Lower lobe of right lung (tissue), 2 donors: ENCODE measurements at regions not wholly inside any gene's neighbourhood (a gene's known extent, or its start where the extent isn't known, plus 50 kb on each side); places are given as distances from the start of the nearest gene placed in this dataset.

Experiments
- ATAC-seq, 2 donors: fragments of 200-7000 bp; cut with Tn5 transposase; one replicate each; pipeline ENCODE4 v1.9.1; 2020 to 2022; ENCODE audit warnings: mild to moderate bottlenecking in 2 of 2, moderate library complexity in 2 of 2
- DNase-seq: peaks from one replicate; pipeline ENCODE4 v3.0.0-alpha.2; 2020
- H3K27ac ChIP-seq: fragments of 200-600 bp; one replicate; pipeline ENCODE4 v1.8.0; 2022
- H3K27me3 ChIP-seq: fragments of 200-600 bp; one replicate; pipeline ENCODE4 v1.8.0; 2022; ENCODE audit warnings: low read depth
- H3K36me3 ChIP-seq: fragments of 200-600 bp; one replicate; pipeline ENCODE4 v1.8.0; 2022; ENCODE audit warnings: mild to moderate bottlenecking
- H3K4me1 ChIP-seq: fragments of 200-600 bp; one replicate; pipeline ENCODE4 v1.8.0; 2022
- H3K4me3 ChIP-seq: fragments of 200-600 bp; one replicate; pipeline ENCODE4 v1.8.0; 2022; ENCODE audit warnings: mild to moderate bottlenecking
- H3K9me3 ChIP-seq: fragments of 200-600 bp; one replicate; pipeline ENCODE4 v1.8.0; 2022
- CTCF ChIP-seq: fragments of 200-600 bp; IDR thresholded peaks from one replicate; pipeline ENCODE4 v1.8.0; 2022; ENCODE audit warnings: antibody characterized with exemption, mild to moderate bottlenecking
- intact Hi-C: fragments of 100-400 bp; cut with DNase I; formaldehyde crosslinking; loops from one replicate; pipeline ENCODE4 v1.11.0; 2022
- donor health status: DM: no; HTN: yes; CAD: no; lungs with severe emphysema.

GRCh38 chr15:54987881-54988280 is 208.9 kb downstream of the RSL24D1 start:
- no peak for ATAC-seq
- H3K36me3 ChIP-seq: no peaks in the 10 kb centered on the region
- no peaks in the 10 kb centered on the region for H3K27me3 ChIP-seq
- H3K27ac ChIP-seq: no peak overlapping the region
- H3K4me1 ChIP-seq: no peaks in the 10 kb centered on the region
- H3K9me3 ChIP-seq: no peaks in the 10 kb centered on the region
- DNase-seq: no peak
- no peak for TF ChIP-seq CTCF
- no peak overlapping the region for H3K4me3 ChIP-seq
- intact Hi-C loops: no loop called here

- TF ChIP-seq CTCF: no peak
- no peaks in the 10 kb centered on the region for H3K9me3 ChIP-seq
- intact Hi-C loops: no loop called here
Measured at GRCh38 chr15:54979964-54980363, 216.8 kb downstream of the RSL24D1 start.

GRCh38 chr15:54962637-54963036 is 234.1 kb downstream of the RSL24D1 start:
- intact Hi-C loops: no loop called here
- no peak for TF ChIP-seq CTCF
- peaks cover 12% of the 10 kb centered on the region for H3K9me3 ChIP-seq

More at GRCh38 chr15:54979964-54980363, 216.8 kb downstream of the RSL24D1 start:
- H3K4me3 ChIP-seq: no peak overlapping the region
- no peaks in the 10 kb centered on the region for H3K4me1 ChIP-seq
- H3K36me3 ChIP-seq: no peaks in the 10 kb centered on the region
- H3K27me3 ChIP-seq: no peaks in the 10 kb centered on the region
- no peak for ATAC-seq
- no peak overlapping the region for H3K27ac ChIP-seq
- no peak for DNase-seq

GRCh38 chr15:54960266-54960665 is 236.5 kb downstream of the RSL24D1 start:
- H3K27ac ChIP-seq: no peak overlapping the region
- intact Hi-C loops: no loop called here
- no peaks in the 10 kb centered on the region for H3K36me3 ChIP-seq
- H3K4me3 ChIP-seq: no peak overlapping the region
- TF ChIP-seq CTCF: no peak
- ATAC-seq (no peak), DNase-seq (no peak)
- no peaks in the 10 kb centered on the region for H3K4me1 ChIP-seq
- peaks cover 12% of the 10 kb centered on the region for H3K9me3 ChIP-seq
- H3K27me3 ChIP-seq: no peaks in the 10 kb centered on the region

More at GRCh38 chr15:54962637-54963036, 234.1 kb downstream of the RSL24D1 start:
- Histone ChIP-seq H3K36me3 (no peaks in the 10 kb centered on the region), H3K4me3 (no peak overlapping the region), H3K27me3 (no peaks in the 10 kb centered on the region), H3K4me1 (no peaks in the 10 kb centered on the region), H3K27ac (no peak overlapping the region)
- no peak for DNase-seq
- ATAC-seq: no peak

- no peak overlapping the region for H3K4me3 ChIP-seq
- no peaks in the 10 kb centered on the region for H3K36me3 ChIP-seq
- no peaks in the 10 kb centered on the region for H3K9me3 ChIP-seq
- no peak overlapping the region for H3K27ac ChIP-seq
- no peaks in the 10 kb centered on the region for H3K27me3 ChIP-seq
- TF ChIP-seq CTCF: no peak
- no peak for ATAC-seq
- H3K4me1 ChIP-seq: no peaks in the 10 kb centered on the region
- intact Hi-C loops: no loop called here
- no peak for DNase-seq
Measured at GRCh38 chr15:54941417-54941816, 255.3 kb downstream of the RSL24D1 start.

GRCh38 chr15:54917312-54917711 is 279.4 kb downstream of the RSL24D1 start:
- intact Hi-C loops: no loop called here
- no peaks in the 10 kb centered on the region for H3K36me3 ChIP-seq
- DNase-seq (no peak), ATAC-seq (no peak)
- no peak overlapping the region for H3K4me3 ChIP-seq
- no peaks in the 10 kb centered on the region for H3K27me3 ChIP-seq
- no peak overlapping the region for H3K27ac ChIP-seq
- H3K4me1 ChIP-seq: no peaks in the 10 kb centered on the region
- TF ChIP-seq CTCF: no peak
- no peaks in the 10 kb centered on the region for H3K9me3 ChIP-seq
